ENCODE measurements at regions not wholly inside any gene's neighbourhood (a gene's known extent, or its start where the extent isn't known, plus 50 kb on each side); places are given as distances from the start of the nearest gene placed in this dataset.

DNA sequence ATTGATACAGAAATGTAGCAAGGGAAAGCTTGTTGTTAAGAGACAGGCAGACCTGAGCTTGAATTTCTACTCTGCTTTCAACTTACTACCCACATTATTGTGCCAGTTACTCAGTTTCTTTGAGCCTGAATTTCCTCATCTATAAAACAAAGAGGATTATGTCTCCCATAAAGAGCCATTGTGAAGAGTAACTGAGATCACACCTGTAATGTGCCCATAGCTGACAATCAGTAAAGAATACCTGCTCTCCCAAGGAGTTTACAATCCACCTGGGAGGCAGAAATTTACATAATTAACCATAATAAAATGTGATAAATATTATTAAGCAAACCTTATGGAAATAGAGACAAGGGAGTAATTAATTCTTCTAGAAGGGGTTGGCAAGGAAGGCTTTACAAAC lies 204.9 kb downstream of the EPM2A start:
- no peak for TF ChIP-seq CTCF (IDR thresholded peaks at IDR 0.05)
- no peaks in the 10 kb centered on the region for H3K4me1 ChIP-seq
- H3K36me3 ChIP-seq = no peaks in the 10 kb centered on the region
- peaks cover 0 to 2% of the 10 kb centered on the region in 2 donors for H3K9me3 ChIP-seq
- no peak overlapping the region for H3K4me3 ChIP-seq
- DNase-seq = no peak
- no peaks in the 10 kb centered on the region for H3K27me3 ChIP-seq
- no peak for ATAC-seq
- no peak overlapping the region for H3K27ac ChIP-seq
- intact Hi-C loops (cut with DNase I) = no loop called here

GRCh38 chr6:145531032-145531431 lies 204.3 kb downstream of the EPM2A start:
- intact Hi-C loops (cut with DNase I) = no loop called here

GRCh38 chr6:145531822-145532221 lies 203.5 kb downstream of the EPM2A start:
- Histone ChIP-seq H3K9me3 (peaks cover 0 to 2% of the 10 kb centered on the region in 2 donors), H3K36me3 (no peaks in the 10 kb centered on the region), H3K27ac (no peak overlapping the region), H3K4me3 (no peak overlapping the region), H3K4me1 (no peaks in the 10 kb centered on the region), H3K27me3 (no peaks in the 10 kb centered on the region)
- ATAC-seq (no peak), DNase-seq (no peak)
- TF ChIP-seq CTCF (IDR thresholded peaks at IDR 0.05) = no peak
- intact Hi-C loops (cut with DNase I) = no loop called here

More at GRCh38 chr6:145531032-145531431, 204.3 kb downstream of the EPM2A start:
- no peak for ATAC-seq
- Histone ChIP-seq H3K36me3 (no peaks in the 10 kb centered on the region), H3K27me3 (no peaks in the 10 kb centered on the region), H3K4me1 (no peaks in the 10 kb centered on the region), H3K27ac (no peak overlapping the region), H3K4me3 (no peak overlapping the region), H3K9me3 (peaks cover 0 to 1% of the 10 kb centered on the region in 2 donors)
- TF ChIP-seq CTCF (IDR thresholded peaks at IDR 0.05) = no peak
- no peak for DNase-seq

GRCh38 chr6:145532361-145532760 lies 203.0 kb downstream of the EPM2A start:
- Histone ChIP-seq H3K4me3 (no peak overlapping the region), H3K36me3 (no peaks in the 10 kb centered on the region), H3K4me1 (no peaks in the 10 kb centered on the region), H3K9me3 (peaks cover 0 to 6% of the 10 kb centered on the region in 2 donors), H3K27me3 (no peaks in the 10 kb centered on the region), H3K27ac (no peak overlapping the region)
- intact Hi-C loops (cut with DNase I) = no loop called here
- no peak for TF ChIP-seq CTCF (IDR thresholded peaks at IDR 0.05)
- no peak for DNase-seq
- no peak for ATAC-seq

GRCh38 chr6:145534989-145535388 lies 200.3 kb downstream of the EPM2A start:
- no peak for TF ChIP-seq CTCF (IDR thresholded peaks at IDR 0.05)
- ATAC-seq = no peak
- no peak overlapping the region for H3K27ac ChIP-seq

More at GRCh38 chr6:145534989-145535388, 200.3 kb downstream of the EPM2A start:
- Histone ChIP-seq H3K4me3 (no peak overlapping the region), H3K27me3 (no peaks in the 10 kb centered on the region), H3K4me1 (no peaks in the 10 kb centered on the region), H3K9me3 (peaks cover 0 to 6% of the 10 kb centered on the region in 2 donors), H3K36me3 (no peaks in the 10 kb centered on the region)
- intact Hi-C loops (cut with DNase I) = no loop called here
- no peak for DNase-seq
